Keratinocyte (primary cell): ENCODE measurements at regions not wholly inside any gene's neighbourhood (a gene's known extent, or its start where the extent isn't known, plus 50 kb on each side); places are given as distances from the start of the nearest gene placed in this dataset.

ENCODE experiments used
- DNase-seq: peaks from one replicate; pipeline ENCODE4 v3.0.0-alpha.2; 2011; ENCODE audit warnings: low read depth, missing footprints, low spot score
- FAIRE-seq: peaks from 2 replicates; lab custom pipeline; 2011; peaks lifted over from hg19 to GRCh38; lab: Jason Lieb, UNC
- H2AFZ ChIP-seq: 2 replicates; pipeline ENCODE4 v1.6.0; 2012; ENCODE audit warnings: low read length, control low read depth, inconsistent platforms; ENCODE audit not compliant: control insufficient read depth
- H3K27ac ChIP-seq: 2 replicates; pipeline ENCODE4 v1.5.1; 2011; ENCODE audit warnings: low read length; ENCODE audit not compliant: control insufficient read depth, insufficient read depth
- H3K27me3 ChIP-seq: 3 replicates; pipeline ENCODE4 v1.6.0; 2011; ENCODE audit warnings: low read length; ENCODE audit not compliant: control insufficient read depth, insufficient read depth; ENCODE audit errors: extremely low read depth
- H3K36me3 ChIP-seq, 2 experiments: 2 replicates in 1 of 2; 3 replicates in 1 of 2; pipeline ENCODE4 v1.5.1; 2011; ENCODE audit warnings: low read length in 2 of 2, mild to moderate bottlenecking in 1 of 2; ENCODE audit not compliant: control insufficient read depth in 2 of 2, insufficient read depth in 2 of 2; ENCODE audit errors: extremely low read depth in 1 of 2
- H3K4me1 ChIP-seq: 3 replicates; pipeline ENCODE4 v1.5.1; 2011; ENCODE audit warnings: low read length; ENCODE audit not compliant: control insufficient read depth, insufficient read depth; ENCODE audit errors: extremely low read depth
- H3K4me2 ChIP-seq: 3 replicates; pipeline ENCODE4 v1.6.0; 2011; ENCODE audit warnings: low read depth, low read length; ENCODE audit not compliant: control insufficient read depth, insufficient read depth; ENCODE audit errors: extremely low read depth
- H3K4me3 ChIP-seq, 3 experiments: fragments of 200-600 bp in 1 of 3; sonication (generic) in 1 of 3; 2 replicates in 2 of 3; 3 replicates in 1 of 3; pipeline ENCODE4 v1.5.1; 2011 to 2016; ENCODE audit warnings: low read length in 3 of 3, mild to moderate bottlenecking in 3 of 3, control low read depth in 2 of 3, inconsistent platforms in 1 of 3, low read depth in 1 of 3, mixed read lengths in 1 of 3, mixed run types in 1 of 3, moderate library complexity in 1 of 3; ENCODE audit not compliant: control insufficient read depth in 2 of 3, insufficient read depth in 2 of 3; ENCODE audit errors: extremely low read depth in 1 of 3
- H3K79me2 ChIP-seq: 2 replicates; pipeline ENCODE4 v1.6.0; 2012; ENCODE audit warnings: low read length; ENCODE audit not compliant: control insufficient read depth, insufficient read depth
- H3K9ac ChIP-seq: 3 replicates; pipeline ENCODE4 v1.6.0; 2011; ENCODE audit warnings: low read length; ENCODE audit not compliant: control insufficient read depth, insufficient read depth; ENCODE audit errors: extremely low read depth
- H3K9me1 ChIP-seq: 3 replicates; pipeline ENCODE4 v1.6.0; 2011; ENCODE audit warnings: low read length; ENCODE audit not compliant: control insufficient read depth, insufficient read depth; ENCODE audit errors: extremely low read depth
- H3K9me3 ChIP-seq: 2 replicates; pipeline ENCODE4 v1.5.1; 2012; ENCODE audit warnings: low read depth, low read length; ENCODE audit not compliant: control insufficient read depth
- H4K20me1 ChIP-seq: 3 replicates; pipeline ENCODE4 v1.6.0; 2011; ENCODE audit warnings: low read length; ENCODE audit not compliant: control insufficient read depth, insufficient read depth; ENCODE audit errors: extremely low read depth
- CTCF ChIP-seq, 3 experiments: IDR thresholded peaks in 1 of 3; conservative IDR thresholded peaks in 1 of 3; optimal IDR thresholded peaks in 1 of 3; 2 replicates in 2 of 3; 3 replicates in 1 of 3; pipeline versions ENCODE3 to v1.5.1; 2011; ENCODE audit warnings: low read length in 3 of 3, mild to moderate bottlenecking in 3 of 3, moderate library complexity in 2 of 3, control low read depth in 1 of 3, inconsistent platforms in 1 of 3; ENCODE audit not compliant: insufficient read depth in 2 of 3; ENCODE audit errors: extremely low read depth in 1 of 3
- EZH2 ChIP-seq: IDR thresholded peaks from one replicate; pipeline ENCODE4 v1.6.1; 2012; ENCODE audit warnings: inconsistent platforms, mild to moderate bottlenecking, low read length, moderate library complexity
- dilution Hi-C: fragments of 300-500 bp; cut with MboI; formaldehyde crosslinking; loops from one replicate; pipeline ENCODE4 v1.7.0; 2020; ENCODE audit warnings: low sequenced_read_pairs; ENCODE audit not compliant: extremely low pct_ligation_motif_present

- Histone ChIP-seq H3K27me3 (no peaks in the 10 kb centered on the region), H4K20me1 (no peaks in the 10 kb centered on the region), H3K9me3 (no peaks in the 10 kb centered on the region), H3K79me2 (no peaks in the 10 kb centered on the region), H3K9me1 (no peaks in the 10 kb centered on the region), H3K9ac (no peak overlapping the region), H3K4me3 (no peak overlapping the region), H3K36me3 (no peaks in the 10 kb centered on the region), H2AFZ (no peak overlapping the region), H3K4me2 (no peak overlapping the region), H3K4me1 (no peaks in the 10 kb centered on the region), H3K27ac (no peak overlapping the region)
- DNase-seq, result no peak
- dilution Hi-C loops, result no loop called here
- no peak for FAIRE-seq
- TF ChIP-seq CTCF (optimal IDR thresholded peaks at IDR 0.05 in 1 of 3, IDR thresholded peaks at IDR 0.05 in 1 of 3, conservative IDR thresholded peaks at IDR 0.05 in 1 of 3; ENCODE audit: extremely low read depth in 1 of 3, insufficient read depth in 2 of 3, low read length in 3 of 3), result no peak
- TF ChIP-seq EZH2, result no peak
These were observed 79.9 kb upstream of the ZBTB20 start for GRCh38 chr3:115226844-115227445.

GRCh38 chr3:115227461-115227860 is 80.4 kb upstream of the ZBTB20 start:
- FAIRE-seq, result no peak
- no peak for DNase-seq
- Histone ChIP-seq H2AFZ (no peak overlapping the region), H3K4me3 (no peak overlapping the region), H3K79me2 (no peaks in the 10 kb centered on the region), H3K9me1 (no peaks in the 10 kb centered on the region), H3K9me3 (no peaks in the 10 kb centered on the region), H4K20me1 (no peaks in the 10 kb centered on the region), H3K9ac (no peak overlapping the region), H3K27me3 (no peaks in the 10 kb centered on the region), H3K36me3 (no peaks in the 10 kb centered on the region), H3K4me1 (no peaks in the 10 kb centered on the region), H3K27ac (no peak overlapping the region), H3K4me2 (no peak overlapping the region)
- dilution Hi-C loops, result no loop called here
- no peak for TF ChIP-seq CTCF (optimal IDR thresholded peaks at IDR 0.05 in 1 of 3, IDR thresholded peaks at IDR 0.05 in 1 of 3, conservative IDR thresholded peaks at IDR 0.05 in 1 of 3; ENCODE audit: extremely low read depth in 1 of 3, insufficient read depth in 2 of 3, low read length in 3 of 3)
- no peak for TF ChIP-seq EZH2
